Breast epithelium (tissue), 3 donors: ENCODE measurements at regions not wholly inside any gene's neighbourhood (a gene's known extent, or its start where the extent isn't known, plus 50 kb on each side); places are given as distances from the start of the nearest gene placed in this dataset.

Source experiments
- POLR2A ChIP-seq: fragments of 450-650 bp; IDR thresholded peaks from one replicate; pipeline ENCODE4 v1.6.1; 2016; ENCODE audit warnings: antibody characterized with exemption, mild to moderate bottlenecking, moderate library complexity
- TF ChIP-seq, protein P1 (sequence below), 3 donors: fragments of 450-650 bp; IDR thresholded peaks; one replicate each; pipeline ENCODE4 v1.5.1; 2016 to 2017; ENCODE audit warnings: antibody characterized with exemption in 3 of 3, mild to moderate bottlenecking in 3 of 3, moderate library complexity in 3 of 3

DNA sequence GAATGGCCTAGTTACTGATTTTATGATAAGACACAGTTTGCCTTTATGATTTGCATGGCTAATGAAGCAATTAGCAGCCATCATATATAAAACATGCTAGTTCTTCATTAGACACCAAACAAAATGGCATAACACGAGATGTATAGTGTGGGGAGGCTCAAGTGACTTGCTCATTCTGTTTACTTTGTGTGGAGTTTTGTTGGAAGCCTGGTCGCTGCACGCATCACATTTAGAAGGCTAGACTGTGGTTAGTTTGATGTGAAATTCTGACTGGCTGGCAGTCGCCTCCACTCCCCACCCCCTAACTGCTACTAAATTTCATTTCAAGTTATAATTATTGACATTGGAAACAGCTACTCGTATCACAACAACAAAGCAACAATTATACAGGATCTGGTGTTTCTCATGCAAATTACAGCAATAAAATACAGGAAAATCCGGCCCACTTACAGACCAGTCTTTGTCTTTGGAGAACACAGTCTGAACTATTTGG is 356.1 kb downstream of the LMO4 start:
- TF ChIP-seq, protein P1, sequence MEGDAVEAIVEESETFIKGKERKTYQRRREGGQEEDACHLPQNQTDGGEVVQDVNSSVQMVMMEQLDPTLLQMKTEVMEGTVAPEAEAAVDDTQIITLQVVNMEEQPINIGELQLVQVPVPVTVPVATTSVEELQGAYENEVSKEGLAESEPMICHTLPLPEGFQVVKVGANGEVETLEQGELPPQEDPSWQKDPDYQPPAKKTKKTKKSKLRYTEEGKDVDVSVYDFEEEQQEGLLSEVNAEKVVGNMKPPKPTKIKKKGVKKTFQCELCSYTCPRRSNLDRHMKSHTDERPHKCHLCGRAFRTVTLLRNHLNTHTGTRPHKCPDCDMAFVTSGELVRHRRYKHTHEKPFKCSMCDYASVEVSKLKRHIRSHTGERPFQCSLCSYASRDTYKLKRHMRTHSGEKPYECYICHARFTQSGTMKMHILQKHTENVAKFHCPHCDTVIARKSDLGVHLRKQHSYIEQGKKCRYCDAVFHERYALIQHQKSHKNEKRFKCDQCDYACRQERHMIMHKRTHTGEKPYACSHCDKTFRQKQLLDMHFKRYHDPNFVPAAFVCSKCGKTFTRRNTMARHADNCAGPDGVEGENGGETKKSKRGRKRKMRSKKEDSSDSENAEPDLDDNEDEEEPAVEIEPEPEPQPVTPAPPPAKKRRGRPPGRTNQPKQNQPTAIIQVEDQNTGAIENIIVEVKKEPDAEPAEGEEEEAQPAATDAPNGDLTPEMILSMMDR (IDR thresholded peaks at IDR 0.05): no peak
- TF ChIP-seq POLR2A: no peak
